ENCODE measurements at regions not wholly inside any gene's neighbourhood (a gene's known extent, or its start where the extent isn't known, plus 50 kb on each side); places are given as distances from the start of the nearest gene placed in this dataset.

DNA sequence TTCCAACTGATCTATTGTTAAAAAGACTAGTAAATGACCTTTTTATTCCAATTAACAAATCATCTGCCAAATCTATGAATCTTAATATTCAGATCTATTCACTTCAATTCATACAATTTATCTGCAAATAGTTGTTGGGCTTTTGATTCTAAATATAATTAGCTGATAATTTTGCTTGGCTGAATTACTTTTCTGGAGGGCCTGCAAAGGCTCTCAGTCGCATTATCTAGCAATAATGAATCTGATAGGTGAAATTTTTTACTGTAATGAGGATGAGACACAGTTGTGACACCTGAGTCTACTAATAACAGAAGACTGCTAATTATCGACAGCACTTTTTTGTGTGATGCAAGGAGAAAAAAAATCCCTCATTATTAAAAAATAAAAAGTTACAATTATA lies 565.1 kb downstream of the ZEB2 start:
- TF ChIP-seq, protein P1, sequence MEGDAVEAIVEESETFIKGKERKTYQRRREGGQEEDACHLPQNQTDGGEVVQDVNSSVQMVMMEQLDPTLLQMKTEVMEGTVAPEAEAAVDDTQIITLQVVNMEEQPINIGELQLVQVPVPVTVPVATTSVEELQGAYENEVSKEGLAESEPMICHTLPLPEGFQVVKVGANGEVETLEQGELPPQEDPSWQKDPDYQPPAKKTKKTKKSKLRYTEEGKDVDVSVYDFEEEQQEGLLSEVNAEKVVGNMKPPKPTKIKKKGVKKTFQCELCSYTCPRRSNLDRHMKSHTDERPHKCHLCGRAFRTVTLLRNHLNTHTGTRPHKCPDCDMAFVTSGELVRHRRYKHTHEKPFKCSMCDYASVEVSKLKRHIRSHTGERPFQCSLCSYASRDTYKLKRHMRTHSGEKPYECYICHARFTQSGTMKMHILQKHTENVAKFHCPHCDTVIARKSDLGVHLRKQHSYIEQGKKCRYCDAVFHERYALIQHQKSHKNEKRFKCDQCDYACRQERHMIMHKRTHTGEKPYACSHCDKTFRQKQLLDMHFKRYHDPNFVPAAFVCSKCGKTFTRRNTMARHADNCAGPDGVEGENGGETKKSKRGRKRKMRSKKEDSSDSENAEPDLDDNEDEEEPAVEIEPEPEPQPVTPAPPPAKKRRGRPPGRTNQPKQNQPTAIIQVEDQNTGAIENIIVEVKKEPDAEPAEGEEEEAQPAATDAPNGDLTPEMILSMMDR (IDR thresholded peaks at IDR 0.05; ENCODE audit: low read depth, low read length): no peak
- TF ChIP-seq MYC (IDR thresholded peaks at IDR 0.05; ENCODE audit: low read depth, low read length): no peak
- no peak for TF ChIP-seq POLR2A (IDR thresholded peaks at IDR 0.05; ENCODE audit: extremely low read depth, insufficient read length)
- TF ChIP-seq, protein P2, sequence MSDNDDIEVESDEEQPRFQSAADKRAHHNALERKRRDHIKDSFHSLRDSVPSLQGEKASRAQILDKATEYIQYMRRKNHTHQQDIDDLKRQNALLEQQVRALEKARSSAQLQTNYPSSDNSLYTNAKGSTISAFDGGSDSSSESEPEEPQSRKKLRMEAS (IDR thresholded peaks at IDR 0.05; ENCODE audit: low read depth, low read length): no peak
- H3K4me3 ChIP-seq (ENCODE audit: low read depth, low read length): no peak overlapping the region
- no peak for DNase-seq (ENCODE audit: low read depth)

GRCh38 chr2:143954186-143954585 lies 565.7 kb downstream of the ZEB2 start:
- DNase-seq (ENCODE audit: low read depth): no peak
- no peak overlapping the region for H3K4me3 ChIP-seq (ENCODE audit: low read depth, low read length)
- TF ChIP-seq MYC (IDR thresholded peaks at IDR 0.05; ENCODE audit: low read depth, low read length): no peak

DNA sequence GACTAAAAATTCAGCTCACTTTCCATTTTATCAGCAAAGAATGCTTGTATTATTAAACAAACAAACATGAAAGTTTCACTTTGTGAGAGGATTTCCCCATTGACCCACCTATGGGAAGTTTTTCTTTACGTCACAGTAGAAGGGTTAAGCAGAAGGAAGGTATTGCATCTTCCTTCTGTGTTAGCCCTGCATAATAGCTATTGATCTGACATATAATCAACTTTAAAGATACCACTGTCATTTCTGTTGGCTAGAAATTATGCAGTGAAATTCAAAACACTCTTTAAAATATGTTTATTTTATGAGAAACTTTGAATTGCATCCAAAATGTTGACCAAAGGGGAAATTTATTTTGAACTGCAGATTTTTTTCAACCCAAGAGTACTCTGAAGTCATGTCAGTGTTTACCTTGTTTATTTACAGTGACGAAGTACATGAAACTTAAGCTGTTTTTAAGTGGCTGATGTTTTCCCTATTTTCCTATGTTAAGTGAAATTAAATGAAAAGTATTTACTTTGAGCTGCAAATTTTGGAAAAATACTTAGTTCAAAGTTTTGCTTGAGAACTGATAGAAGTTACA lies 566.4 kb downstream of the ZEB2 start:
- DNase-seq (ENCODE audit: low read depth): no peak
- no peak overlapping the region for H3K4me3 ChIP-seq (ENCODE audit: low read depth, low read length)
- TF ChIP-seq, protein P2 (IDR thresholded peaks at IDR 0.05; ENCODE audit: low read depth, low read length): no peak
- no peak for TF ChIP-seq MYC (IDR thresholded peaks at IDR 0.05; ENCODE audit: low read depth, low read length)
- TF ChIP-seq POLR2A (IDR thresholded peaks at IDR 0.05; ENCODE audit: extremely low read depth, insufficient read length): no peak
- TF ChIP-seq, protein P1 (IDR thresholded peaks at IDR 0.05; ENCODE audit: low read depth, low read length): no peak

GRCh38 chr2:143952536-143952935 lies 567.4 kb downstream of the ZEB2 start:
- no peak for DNase-seq (ENCODE audit: low read depth)
- H3K4me3 ChIP-seq (ENCODE audit: low read depth, low read length): no peak overlapping the region
- TF ChIP-seq, protein P1 (IDR thresholded peaks at IDR 0.05; ENCODE audit: low read depth, low read length): no peak
- TF ChIP-seq POLR2A (IDR thresholded peaks at IDR 0.05; ENCODE audit: extremely low read depth, insufficient read length) (no peak), MYC (IDR thresholded peaks at IDR 0.05; ENCODE audit: low read depth, low read length) (no peak)
- TF ChIP-seq, protein P2 (IDR thresholded peaks at IDR 0.05; ENCODE audit: low read depth, low read length): no peak

DNA sequence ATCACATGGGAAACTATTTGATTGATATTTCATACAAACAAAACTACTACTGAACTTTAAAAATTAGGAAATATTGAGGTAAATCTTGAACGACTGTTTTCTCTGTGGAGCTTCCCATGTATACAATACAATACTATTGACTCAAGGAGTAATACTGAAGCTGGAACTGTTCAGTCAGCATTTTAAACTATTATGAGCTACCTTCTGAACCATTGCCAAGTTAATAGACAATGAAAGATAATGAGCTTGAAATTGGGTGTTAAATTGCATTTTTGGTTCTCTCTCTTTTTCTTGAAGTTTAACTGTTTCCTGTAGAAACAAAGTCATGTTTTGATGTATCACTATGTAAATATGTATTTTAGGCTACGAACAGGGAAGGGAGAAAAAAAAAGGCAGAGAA lies 569.2 kb downstream of the ZEB2 start:
- TF ChIP-seq POLR2A (IDR thresholded peaks at IDR 0.05; ENCODE audit: extremely low read depth, insufficient read length): no peak
- TF ChIP-seq, protein P1 (IDR thresholded peaks at IDR 0.05; ENCODE audit: low read depth, low read length): no peak
- TF ChIP-seq MYC (IDR thresholded peaks at IDR 0.05; ENCODE audit: low read depth, low read length): no peak
- TF ChIP-seq, protein P2 (IDR thresholded peaks at IDR 0.05; ENCODE audit: low read depth, low read length): no peak
- DNase-seq (ENCODE audit: low read depth): no peak
- no peak overlapping the region for H3K4me3 ChIP-seq (ENCODE audit: low read depth, low read length)

DNA sequence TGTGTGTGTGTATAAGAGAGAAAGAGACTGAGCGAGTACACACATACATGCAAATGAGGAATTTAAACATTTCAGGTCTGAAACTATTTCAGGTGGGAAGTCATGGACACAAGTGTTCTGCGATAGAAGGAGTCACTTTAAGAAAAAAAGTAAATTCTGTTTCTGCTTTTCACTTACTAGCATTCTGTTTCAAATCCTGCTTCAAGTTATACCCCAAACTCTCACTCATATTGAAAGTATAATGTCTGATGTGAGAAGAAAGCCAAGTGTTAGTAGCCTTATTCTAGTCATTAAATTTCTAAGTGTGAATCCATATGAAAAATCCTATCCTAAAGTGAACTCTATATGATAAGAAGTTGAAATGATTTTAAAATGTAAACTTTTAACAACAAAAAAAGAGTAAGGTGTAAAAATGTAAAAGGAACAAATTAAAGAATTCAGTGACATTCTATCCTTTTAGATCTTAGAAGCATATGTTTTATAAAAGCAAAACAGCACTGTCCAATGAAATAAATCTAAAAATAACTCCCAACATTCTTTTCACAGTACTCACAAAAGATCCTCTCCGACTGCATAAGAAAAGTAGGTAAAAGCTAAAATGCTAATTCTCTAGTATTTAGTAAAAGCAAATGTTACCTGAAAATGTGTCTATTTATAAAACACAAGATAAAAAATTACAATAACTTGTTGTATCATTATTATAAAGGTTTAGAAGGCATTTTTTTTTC lies 570.6 kb downstream of the ZEB2 start:
- TF ChIP-seq POLR2A (IDR thresholded peaks at IDR 0.05; ENCODE audit: extremely low read depth, insufficient read length) (no peak), MYC (IDR thresholded peaks at IDR 0.05; ENCODE audit: low read depth, low read length) (no peak)
- TF ChIP-seq, protein P2 (IDR thresholded peaks at IDR 0.05; ENCODE audit: low read depth, low read length): no peak
- TF ChIP-seq, protein P1 (IDR thresholded peaks at IDR 0.05; ENCODE audit: low read depth, low read length): no peak
- DNase-seq (ENCODE audit: low read depth): no peak
- H3K4me3 ChIP-seq (ENCODE audit: low read depth, low read length): no peak overlapping the region
